ENCODE measurements at regions not wholly inside any gene's neighbourhood (a gene's known extent, or its start where the extent isn't known, plus 50 kb on each side); places are given as distances from the start of the nearest gene placed in this dataset.

DNA sequence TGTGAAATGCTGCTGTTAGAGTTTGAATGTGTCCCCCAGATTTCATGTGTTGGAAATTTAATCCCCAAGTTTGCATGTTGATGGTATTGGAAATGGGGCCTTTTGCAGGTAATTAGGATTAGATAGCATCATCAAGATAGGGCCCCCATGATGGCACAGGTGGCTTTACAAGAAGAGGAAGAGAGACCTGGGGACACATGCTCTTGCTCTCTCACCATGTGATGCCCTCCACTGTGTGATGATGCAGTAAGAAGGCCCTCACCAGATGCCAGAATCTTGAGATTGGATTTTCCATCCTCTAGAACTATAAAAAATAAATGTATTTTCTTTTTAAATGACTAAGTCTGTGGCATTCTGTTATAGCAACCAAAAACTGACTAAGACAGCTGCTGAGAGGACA, 57.0 kb upstream of the NEK7 start:
- Mint-ChIP-seq H3K9me3 (no peaks in the 10 kb centered on the region), H3K4me1 (peaks cover 20% of the 10 kb centered on the region), H3K4me3 (no peak overlapping the region), H3K36me3 (ENCODE audit: low read depth) (no peaks in the 10 kb centered on the region), H3K27me3 (no peaks in the 10 kb centered on the region), H3K27ac (no peak overlapping the region)
- DNase-seq: no peak
- ChIA-PET POLR2A (no interaction called here), CTCF (no interaction called here)

DNA sequence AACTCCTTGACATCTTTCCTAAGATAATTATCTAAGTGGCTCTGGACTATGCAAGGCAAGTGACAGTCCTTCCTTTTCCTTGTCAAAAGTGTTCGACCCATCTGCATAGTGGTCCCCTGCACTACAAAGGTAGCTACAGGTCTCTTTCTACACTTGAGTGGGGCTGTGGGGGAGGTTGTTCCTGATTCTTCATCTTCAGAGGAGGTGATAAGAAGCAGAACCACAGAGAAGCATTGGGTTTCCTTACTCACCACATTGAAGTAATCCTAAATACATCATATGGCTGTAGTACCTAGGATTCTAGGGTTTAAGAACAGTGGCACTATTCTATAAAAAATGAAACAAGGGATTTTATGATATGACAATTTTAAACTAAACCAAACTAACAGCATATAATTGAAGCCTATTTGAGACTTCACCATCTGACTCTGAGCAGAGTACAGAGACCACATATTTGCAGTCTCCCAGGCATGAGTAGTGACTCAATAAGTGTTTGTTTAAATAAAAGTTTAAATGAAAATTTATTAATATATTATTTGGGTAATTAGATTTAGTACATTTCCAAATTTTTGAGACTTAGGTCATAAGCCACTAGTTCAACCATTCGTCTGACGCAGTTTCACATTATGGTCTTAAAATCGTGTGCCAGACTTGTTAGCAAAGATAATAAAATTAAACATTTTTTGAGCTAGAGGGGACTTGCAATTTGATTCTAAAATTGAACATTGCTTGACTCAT, 54.9 kb upstream of the NEK7 start:
- H3K36me3 Mint-ChIP-seq (ENCODE audit: low read depth): no peaks in the 10 kb centered on the region
- DNase-seq: no peak
- no peak overlapping the region for H3K4me3 Mint-ChIP-seq
- no peaks in the 10 kb centered on the region for H3K27me3 Mint-ChIP-seq
- ChIA-PET CTCF (interaction anchor here (0.7 to 1.8 kb wide), 5 partner anchors 10 to 119 kb away, joined by 3 to 4 read pairs (median 3); no protein-coding TSS in a partner anchor), POLR2A (no interaction called here)
- H3K4me1 Mint-ChIP-seq: peaks cover 20% of the 10 kb centered on the region
- no peaks in the 10 kb centered on the region for H3K9me3 Mint-ChIP-seq
- no peak overlapping the region for H3K27ac Mint-ChIP-seq

DNA sequence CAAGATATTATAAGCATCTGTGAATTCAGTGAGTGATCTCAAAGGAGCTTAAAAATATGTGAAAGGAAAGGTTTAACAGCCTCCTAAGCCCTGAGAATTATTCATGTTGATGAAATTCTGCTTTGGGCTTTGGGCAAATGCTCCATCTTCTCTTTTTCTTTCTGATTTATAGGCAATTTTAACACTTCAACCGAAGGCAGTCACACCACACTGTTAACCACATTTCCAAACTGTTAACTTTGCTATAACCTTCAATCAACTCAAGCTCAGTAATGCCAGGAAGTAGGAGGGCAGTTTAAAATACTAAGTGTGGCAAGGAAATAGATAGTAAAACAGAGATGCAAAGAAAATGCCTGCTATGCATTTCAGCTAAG, 54.4 kb upstream of the NEK7 start:
- no peak overlapping the region for H3K4me3 Mint-ChIP-seq
- H3K27ac Mint-ChIP-seq: peak overlapping the region; percentile 31
- DNase-seq: peak; percentile 32
- ChIA-PET CTCF (interaction anchor here (0.8 to 1.8 kb wide), 3 partner anchors 10 to 51 kb away, joined by 3 to 4 read pairs (median 3); no protein-coding TSS in a partner anchor), POLR2A (interaction anchor here (0.6 kb wide), 1 partner anchor 891 kb away, joined by 3 read pairs; no protein-coding TSS in a partner anchor)
- no peaks in the 10 kb centered on the region for H3K36me3 Mint-ChIP-seq (ENCODE audit: low read depth)
- no peaks in the 10 kb centered on the region for H3K27me3 Mint-ChIP-seq
- H3K9me3 Mint-ChIP-seq: no peaks in the 10 kb centered on the region
- H3K4me1 Mint-ChIP-seq: peaks cover 20% of the 10 kb centered on the region

DNA sequence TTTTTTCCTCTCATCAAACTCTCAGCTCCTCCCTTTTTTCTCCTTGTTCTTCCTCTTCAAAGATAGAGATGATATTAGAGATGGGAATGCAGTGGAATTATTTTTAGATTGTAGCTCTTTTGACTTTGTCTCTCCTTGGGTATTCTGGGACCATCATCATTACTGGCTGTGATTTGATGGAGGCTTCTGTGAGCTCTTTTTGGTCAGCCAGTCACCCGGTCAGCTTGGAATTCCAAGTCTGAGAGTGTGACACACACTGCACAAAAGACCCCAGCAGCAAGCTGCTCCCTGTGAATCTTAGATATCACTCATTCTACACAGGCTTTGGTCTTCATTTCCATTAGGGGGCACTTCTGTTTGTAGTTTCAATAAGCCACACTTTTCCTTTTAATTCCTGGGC, 51.6 kb upstream of the NEK7 start:
- Mint-ChIP-seq H3K4me3 (no peak overlapping the region), H3K27me3 (no peaks in the 10 kb centered on the region), H3K36me3 (ENCODE audit: low read depth) (no peaks in the 10 kb centered on the region), H3K4me1 (peaks cover 20% of the 10 kb centered on the region), H3K9me3 (no peaks in the 10 kb centered on the region), H3K27ac (no peak overlapping the region)
- POLR2A ChIA-PET: no interaction called here
- CTCF ChIA-PET: no interaction called here
- DNase-seq: no peak

DNA sequence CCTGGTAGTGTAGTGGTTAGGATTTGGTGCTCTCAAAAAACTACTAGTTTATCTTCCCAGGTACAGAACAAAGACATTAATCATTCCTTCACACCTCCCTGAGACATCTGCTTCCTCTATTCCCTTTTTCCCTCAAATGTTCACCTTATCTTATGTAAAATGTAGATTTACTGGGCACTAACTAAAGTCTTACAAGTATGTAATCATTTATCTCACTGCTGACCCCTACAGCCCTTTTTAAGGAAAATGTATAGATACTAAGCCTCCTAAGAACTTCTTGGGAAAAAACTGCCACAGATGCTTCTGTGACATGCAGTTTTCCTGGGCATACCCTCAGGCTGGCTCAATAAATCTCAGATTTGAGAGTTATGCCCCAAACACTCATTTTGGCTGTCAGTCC, 50.8 kb upstream of the NEK7 start:
- H3K36me3 Mint-ChIP-seq (ENCODE audit: low read depth): no peaks in the 10 kb centered on the region
- H3K4me3 Mint-ChIP-seq: no peak overlapping the region
- H3K27ac Mint-ChIP-seq: no peak overlapping the region
- POLR2A ChIA-PET: no interaction called here
- CTCF ChIA-PET: interaction anchor here (0.8 kb wide), 1 partner anchor 66 kb away, joined by 3 read pairs; no protein-coding TSS in a partner anchor
- H3K27me3 Mint-ChIP-seq: no peaks in the 10 kb centered on the region
- H3K9me3 Mint-ChIP-seq: no peaks in the 10 kb centered on the region
- no peak for DNase-seq
- H3K4me1 Mint-ChIP-seq: peaks cover 20% of the 10 kb centered on the region

Measured in activated CD4-positive, alpha-beta T cell treated with anti-CD3 and anti-CD28 coated beads, Interleukin-2, amount 10 ng/mL, durations not matched to agents 7 days and 5 days (primary cell).